OCI-LY7 (cell line): ENCODE measurements at regions not wholly inside any gene's neighbourhood (a gene's known extent, or its start where the extent isn't known, plus 50 kb on each side); places are given as distances from the start of the nearest gene placed in this dataset.
A peak's percentile ranks its signal among the peaks of the same experiment; 100 is the strongest.

Experiments used
- EZH2phosphoT487 ChIP-seq: fragments of 200-600 bp; sonication (generic); IDR thresholded peaks from 2 replicates; pipeline ENCODE4 v1.6.1; 2018; ENCODE audit warnings: low read depth, borderline replicate concordance, mild to moderate bottlenecking, mixed run types, antibody characterized with exemption, low read length, moderate library complexity, mixed read lengths
- TF ChIP-seq, protein P1 (sequence below): fragments of 200-600 bp; sonication (generic); conservative IDR thresholded peaks from 2 replicates; pipeline ENCODE4 v1.5.1; 2014; ENCODE audit warnings: mild to moderate bottlenecking, antibody characterized with exemption, low read length, moderate library complexity, mixed read lengths

DNA sequence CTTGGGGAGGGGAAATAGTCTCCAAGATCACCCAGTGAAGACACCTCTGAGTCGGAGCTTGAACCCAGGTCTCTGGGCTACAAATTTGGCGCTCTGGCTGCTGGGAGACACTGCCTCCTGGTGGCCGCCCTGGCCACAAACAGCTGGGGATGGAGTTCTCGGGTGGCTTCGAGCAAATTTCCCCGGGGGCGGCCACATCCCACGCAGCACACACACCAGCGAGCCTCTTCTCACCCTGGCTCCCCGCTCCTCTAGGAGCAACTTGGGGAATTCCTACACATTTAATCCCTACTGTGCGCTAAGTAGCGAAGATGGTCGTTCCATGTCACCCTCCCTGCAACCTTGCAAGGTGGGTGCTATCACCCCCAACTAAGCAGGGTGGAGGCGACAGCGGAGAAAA, 66.2 kb upstream of the BEGAIN start:
- TF ChIP-seq, protein P1, sequence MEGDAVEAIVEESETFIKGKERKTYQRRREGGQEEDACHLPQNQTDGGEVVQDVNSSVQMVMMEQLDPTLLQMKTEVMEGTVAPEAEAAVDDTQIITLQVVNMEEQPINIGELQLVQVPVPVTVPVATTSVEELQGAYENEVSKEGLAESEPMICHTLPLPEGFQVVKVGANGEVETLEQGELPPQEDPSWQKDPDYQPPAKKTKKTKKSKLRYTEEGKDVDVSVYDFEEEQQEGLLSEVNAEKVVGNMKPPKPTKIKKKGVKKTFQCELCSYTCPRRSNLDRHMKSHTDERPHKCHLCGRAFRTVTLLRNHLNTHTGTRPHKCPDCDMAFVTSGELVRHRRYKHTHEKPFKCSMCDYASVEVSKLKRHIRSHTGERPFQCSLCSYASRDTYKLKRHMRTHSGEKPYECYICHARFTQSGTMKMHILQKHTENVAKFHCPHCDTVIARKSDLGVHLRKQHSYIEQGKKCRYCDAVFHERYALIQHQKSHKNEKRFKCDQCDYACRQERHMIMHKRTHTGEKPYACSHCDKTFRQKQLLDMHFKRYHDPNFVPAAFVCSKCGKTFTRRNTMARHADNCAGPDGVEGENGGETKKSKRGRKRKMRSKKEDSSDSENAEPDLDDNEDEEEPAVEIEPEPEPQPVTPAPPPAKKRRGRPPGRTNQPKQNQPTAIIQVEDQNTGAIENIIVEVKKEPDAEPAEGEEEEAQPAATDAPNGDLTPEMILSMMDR = peak; percentile 81
- TF ChIP-seq EZH2phosphoT487 = no peak
